NB4 (cell line): ENCODE measurements at regions not wholly inside any gene's neighbourhood (a gene's known extent, or its start where the extent isn't known, plus 50 kb on each side); places are given as distances from the start of the nearest gene placed in this dataset.

Source experiments
- CTCF ChIP-seq: IDR thresholded peaks from one replicate; pipeline ENCODE4 v1.5.1; 2012; ENCODE audit warnings: low read depth, low read length
- POLR2A ChIP-seq: IDR thresholded peaks from 2 replicates; pipeline ENCODE4 v1.6.1; 2011; ENCODE audit warnings: mild to moderate bottlenecking; ENCODE audit not compliant: insufficient read length; ENCODE audit errors: extremely low read depth

GRCh38 chr1:116255486-116256285 is 117.4 kb upstream of the ATP1A1 start:
- no peak for TF ChIP-seq POLR2A
- no peak for TF ChIP-seq CTCF
